GM19467 (cell line): ENCODE measurements at regions not wholly inside any gene's neighbourhood (a gene's known extent, or its start where the extent isn't known, plus 50 kb on each side); places are given as distances from the start of the nearest gene placed in this dataset.

Experiments used
- ATAC-seq: cut with Tn5 transposase; IDR thresholded peaks from one replicate; pipeline ENCODE4 v1.9.1; 2021; ENCODE audit warnings: mild to moderate bottlenecking, moderate library complexity; ENCODE audit not compliant: unreplicated experiment

GRCh38 chr10:53025172-53025711 lies 252.7 kb upstream of the MBL2 start:
- no peak for ATAC-seq

DNA sequence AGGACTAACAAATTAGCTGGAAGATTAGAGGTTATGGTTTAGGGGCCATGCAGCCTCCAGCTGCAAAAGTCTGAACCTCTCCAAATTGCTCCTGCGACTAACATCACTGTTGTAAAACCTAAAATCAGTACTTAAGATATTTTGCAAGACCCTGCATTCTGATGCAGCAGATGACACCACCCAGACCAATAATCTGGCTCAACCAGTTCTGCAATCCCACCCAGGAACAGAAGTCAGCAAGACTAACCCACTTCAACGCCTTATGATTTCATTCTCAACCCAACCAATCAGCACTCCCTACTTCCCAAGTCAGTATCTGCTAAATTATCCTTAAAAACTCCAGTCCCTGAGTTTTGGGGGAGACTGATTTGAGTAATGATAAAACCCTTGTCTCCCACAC lies 250.8 kb upstream of the MBL2 start:
- no peak for ATAC-seq

- no peak for ATAC-seq
Measured at GRCh38 chr10:53022611-53023088, 250.1 kb upstream of the MBL2 start.

DNA sequence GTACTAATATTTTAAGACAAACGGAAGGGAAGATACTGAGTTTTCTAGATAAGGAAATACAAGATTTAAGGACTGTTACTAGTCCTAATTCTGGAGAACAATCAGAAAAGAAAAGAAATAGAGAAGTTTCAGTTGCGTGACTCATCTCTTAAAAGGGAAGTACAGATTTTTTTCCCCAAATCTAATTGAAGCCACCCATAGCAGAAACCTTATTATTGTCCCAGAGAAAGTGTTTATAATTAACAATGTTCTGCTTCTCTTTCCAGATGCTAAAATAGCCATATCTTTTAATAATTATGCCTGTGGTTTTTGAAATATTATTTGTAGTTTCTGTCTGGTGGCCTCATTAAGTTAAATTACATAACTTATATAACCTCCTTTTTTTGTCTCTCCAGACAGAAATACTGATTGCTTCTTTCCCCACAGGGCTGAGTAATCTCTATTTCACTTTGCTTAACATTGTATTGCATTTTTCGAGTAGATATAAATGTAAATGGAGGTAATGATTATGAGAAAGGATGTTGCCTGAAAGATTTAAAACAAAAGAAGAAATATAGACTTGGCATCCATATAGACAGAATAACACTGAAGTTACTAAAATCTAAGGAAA lies 240.7 kb upstream of the MBL2 start:
- ATAC-seq = no peak

DNA sequence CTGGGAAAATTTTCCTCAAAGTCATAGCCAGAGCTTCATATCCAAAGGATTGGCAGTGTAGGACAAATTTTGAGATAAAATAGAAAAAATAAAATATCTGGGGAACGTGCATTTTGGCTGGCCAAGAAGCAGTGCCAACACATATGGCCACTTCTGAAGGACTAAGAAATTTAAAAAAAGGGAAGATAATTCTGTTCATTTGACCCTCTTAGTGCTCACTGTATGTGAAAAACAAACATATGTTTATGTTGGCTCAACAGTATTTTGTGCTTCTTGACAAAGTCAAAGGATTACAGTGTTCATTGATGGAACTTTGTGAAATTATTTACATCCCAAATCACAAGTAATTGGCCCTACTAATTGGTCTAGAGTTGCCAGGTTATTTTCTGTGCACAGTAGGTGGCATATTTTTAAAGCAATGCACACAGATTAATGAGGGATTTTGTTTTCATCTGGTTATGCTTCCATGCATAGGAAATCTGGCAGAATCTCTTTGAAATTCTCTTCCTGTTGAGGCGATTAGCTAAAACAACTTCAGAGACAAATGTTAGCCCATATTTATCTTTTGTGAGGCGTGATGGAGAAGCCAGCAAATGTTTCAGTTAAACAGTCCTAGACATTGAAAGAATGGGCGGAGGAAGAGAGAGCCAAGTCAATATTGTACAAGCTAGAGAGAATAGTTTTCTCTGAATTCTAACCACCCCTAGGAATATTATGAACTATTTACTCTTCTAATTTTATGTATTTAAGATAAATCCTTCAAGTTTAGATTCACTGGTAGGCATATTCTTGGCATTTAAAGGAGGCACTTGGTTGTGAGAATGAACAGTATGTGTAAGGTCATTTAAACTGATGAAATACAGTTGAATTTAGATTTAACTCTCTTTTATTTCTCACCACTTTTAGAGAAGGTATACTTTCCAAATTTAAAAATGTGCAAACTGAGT lies 237.7 kb upstream of the MBL2 start:
- no peak for ATAC-seq

DNA sequence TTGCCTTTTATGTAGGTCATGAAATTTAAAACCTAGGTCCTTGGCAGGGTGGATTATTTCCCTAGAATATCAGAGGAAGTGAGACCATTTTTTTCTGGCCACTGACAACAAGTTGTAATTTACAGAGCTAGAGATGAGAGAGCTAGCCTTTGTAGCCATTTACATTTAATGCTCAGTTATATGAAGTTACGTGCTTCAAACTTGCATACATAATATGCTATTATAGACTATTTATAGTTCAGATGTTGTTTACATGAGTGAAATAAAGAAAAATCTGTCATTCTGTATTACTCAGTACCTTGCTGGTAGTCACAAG lies 234.9 kb upstream of the MBL2 start:
- no peak for ATAC-seq

DNA sequence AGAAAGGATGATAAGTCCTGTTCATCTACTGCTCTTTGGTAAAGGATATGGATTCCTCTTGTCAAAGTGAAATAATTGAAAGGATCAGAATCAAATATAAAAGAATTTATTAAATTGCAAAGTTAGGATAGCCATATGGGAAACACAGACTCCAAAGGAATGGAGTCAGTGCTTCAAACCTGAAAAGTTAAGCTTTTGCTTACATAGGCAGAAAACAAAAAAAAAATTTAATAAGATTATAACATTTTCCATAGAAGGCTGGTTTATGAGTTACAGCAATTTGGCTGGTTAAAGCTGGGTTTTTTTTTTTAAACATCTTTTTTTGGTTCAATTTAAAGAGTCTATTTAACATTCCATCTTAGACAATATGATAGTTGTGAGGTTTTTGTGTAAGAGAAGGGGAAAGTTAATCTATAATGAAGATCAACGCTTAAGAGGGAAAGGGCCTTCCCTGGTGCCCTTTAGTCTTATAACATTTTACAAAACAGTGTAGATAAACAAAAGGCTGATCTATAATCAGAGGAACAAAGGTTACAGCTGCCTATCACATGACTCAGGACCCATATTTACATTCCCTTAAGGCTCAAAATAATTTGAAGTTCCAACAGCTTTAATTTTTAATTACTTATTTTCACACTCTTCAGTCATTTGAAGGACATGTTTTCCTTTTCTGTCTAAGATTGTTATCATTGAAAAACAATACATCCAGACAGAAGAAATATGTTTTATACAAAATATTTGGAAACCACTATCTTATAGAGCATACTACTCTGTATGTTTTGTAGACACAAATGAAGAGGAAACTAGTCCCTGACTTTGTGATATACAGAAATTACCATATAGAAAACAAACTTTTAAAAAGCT lies 234.3 kb upstream of the MBL2 start:
- ATAC-seq = no peak

GRCh38 chr10:53005612-53006345 lies 233.2 kb upstream of the MBL2 start:
- no peak for ATAC-seq

DNA sequence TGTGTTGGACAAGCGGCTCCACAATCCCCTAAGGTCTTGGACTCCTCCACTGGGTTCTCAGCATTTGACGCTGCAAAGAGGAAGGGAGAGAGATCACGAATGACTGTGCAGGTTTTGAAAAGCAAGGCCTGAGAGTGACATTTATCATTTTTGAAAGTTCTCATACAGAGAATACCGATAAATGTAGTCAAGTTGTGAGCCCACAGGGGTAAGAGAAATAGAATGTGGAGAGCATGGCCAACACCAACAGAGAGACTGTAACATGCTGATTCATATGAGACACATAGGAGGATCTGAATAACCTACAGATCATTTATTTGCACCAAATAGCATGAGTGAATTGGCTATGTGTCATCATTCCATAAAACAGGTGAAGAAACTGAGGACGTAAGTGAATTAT lies 230.5 kb upstream of the MBL2 start:
- ATAC-seq = no peak

GRCh38 chr10:52999681-53000080 lies 227.1 kb upstream of the MBL2 start:
- no peak for ATAC-seq

- ATAC-seq = no peak
Measured at GRCh38 chr10:52999258-52999657, 226.7 kb upstream of the MBL2 start.

- no peak for ATAC-seq
Measured at GRCh38 chr10:52997007-52997406, 224.4 kb upstream of the MBL2 start.

GRCh38 chr10:52994370-52994769 lies 221.8 kb upstream of the MBL2 start:
- no peak for ATAC-seq

- no peak for ATAC-seq
Measured at GRCh38 chr10:52993109-52993508, 220.5 kb upstream of the MBL2 start.

GRCh38 chr10:52992567-52992966 lies 220.0 kb upstream of the MBL2 start:
- no peak for ATAC-seq

DNA sequence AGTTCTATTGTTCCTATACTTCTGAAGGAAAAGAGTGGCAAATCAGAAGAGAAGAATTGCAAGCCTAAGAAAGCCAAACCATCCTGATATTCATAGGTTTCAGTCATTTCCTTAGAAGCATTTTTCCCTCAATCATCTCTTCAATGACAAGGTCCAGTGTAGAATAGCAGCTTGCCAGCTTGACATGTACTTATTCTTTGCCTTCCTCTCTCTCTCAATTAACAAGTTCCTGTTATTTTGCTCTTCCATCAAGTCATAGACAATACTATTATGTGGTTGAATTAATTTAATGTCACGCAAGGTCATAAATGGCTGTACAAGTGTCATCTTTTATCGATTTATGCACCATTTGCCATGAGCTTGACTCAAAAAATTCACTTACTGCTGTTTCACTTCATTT lies 216.3 kb upstream of the MBL2 start:
- no peak for ATAC-seq

DNA sequence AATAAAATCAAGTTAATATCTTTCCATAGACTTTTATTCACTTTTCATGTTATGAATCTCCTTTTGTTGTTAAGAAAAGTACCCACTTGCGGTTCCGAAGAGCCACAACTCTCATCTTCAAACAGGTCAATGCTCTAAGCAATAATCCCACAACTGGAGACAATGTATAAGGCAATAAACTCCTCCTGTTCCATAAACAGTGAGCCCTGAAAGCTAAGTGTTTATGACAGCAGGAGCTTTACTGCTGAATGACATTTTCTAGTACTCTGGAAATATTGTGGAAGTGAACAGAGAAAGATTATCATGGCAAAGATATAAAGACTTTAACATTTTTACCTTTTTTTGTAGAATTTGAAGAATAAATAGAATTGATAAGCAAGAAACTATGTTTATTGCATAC lies 213.5 kb upstream of the MBL2 start:
- ATAC-seq = no peak

- ATAC-seq = no peak
Measured at GRCh38 chr10:52984169-52984568, 211.6 kb upstream of the MBL2 start.

- no peak for ATAC-seq
Measured at GRCh38 chr10:52979295-52979990, 206.9 kb upstream of the MBL2 start.

GRCh38 chr10:52977581-52977980 lies 205.0 kb upstream of the MBL2 start:
- no peak for ATAC-seq
